GM18907 (cell line): ENCODE measurements at regions not wholly inside any gene's neighbourhood (a gene's known extent, or its start where the extent isn't known, plus 50 kb on each side); places are given as distances from the start of the nearest gene placed in this dataset.

Source experiments
- ATAC-seq: cut with Tn5 transposase; IDR thresholded peaks from one replicate; pipeline ENCODE4 v1.9.1; 2021; ENCODE audit warnings: mild to moderate bottlenecking, moderate library complexity; ENCODE audit not compliant: unreplicated experiment

GRCh38 chrX:809081-809480 is 178.5 kb downstream of the SHOX start:
- ATAC-seq, result no peak

- no peak for ATAC-seq
Observed at GRCh38 chrX:806586-806985, 176.0 kb downstream of the SHOX start.

GRCh38 chrX:805988-806387 is 175.4 kb downstream of the SHOX start:
- no peak for ATAC-seq

- no peak for ATAC-seq
Observed at GRCh38 chrX:805103-805670, 174.6 kb downstream of the SHOX start.

GRCh38 chrX:802846-803245 is 172.3 kb downstream of the SHOX start:
- ATAC-seq, result no peak

GRCh38 chrX:799808-800207 is 169.2 kb downstream of the SHOX start:
- ATAC-seq, result no peak

- no peak for ATAC-seq
Observed at GRCh38 chrX:794311-794710, 163.7 kb downstream of the SHOX start.

- ATAC-seq, result no peak
Observed at GRCh38 chrX:793216-793770, 162.7 kb downstream of the SHOX start.

- ATAC-seq, result no peak
Observed at GRCh38 chrX:791479-792034, 161.0 kb downstream of the SHOX start.

- no peak for ATAC-seq
Observed at GRCh38 chrX:790783-791360, 160.3 kb downstream of the SHOX start.

- no peak for ATAC-seq
Observed at GRCh38 chrX:790041-790506, 159.5 kb downstream of the SHOX start.

GRCh38 chrX:789096-789495 is 158.5 kb downstream of the SHOX start:
- no peak for ATAC-seq

GRCh38 chrX:786441-786881 is 155.9 kb downstream of the SHOX start:
- ATAC-seq, result no peak

GRCh38 chrX:784829-785228 is 154.2 kb downstream of the SHOX start:
- no peak for ATAC-seq

GRCh38 chrX:781224-782204 is 150.9 kb downstream of the SHOX start:
- ATAC-seq, result no peak

- no peak for ATAC-seq
Observed at GRCh38 chrX:776529-777230, 146.1 kb downstream of the SHOX start.

GRCh38 chrX:776061-776460 is 145.5 kb downstream of the SHOX start:
- ATAC-seq, result no peak

GRCh38 chrX:774536-774935 is 143.9 kb downstream of the SHOX start:
- ATAC-seq, result no peak

GRCh38 chrX:773292-774025 is 142.9 kb downstream of the SHOX start:
- ATAC-seq, result no peak

- no peak for ATAC-seq
Observed at GRCh38 chrX:771536-771935, 140.9 kb downstream of the SHOX start.
